Testis (tissue), 2 donors: ENCODE measurements at regions not wholly inside any gene's neighbourhood (a gene's known extent, or its start where the extent isn't known, plus 50 kb on each side); places are given as distances from the start of the nearest gene placed in this dataset.

Source experiments
- DNase-seq: peaks from one replicate; pipeline ENCODE4 v3.0.0-alpha.2; 2019
- H3K27ac ChIP-seq, 2 donors: fragments of 200-600 bp; sonication (generic); one replicate each; pipeline ENCODE4 v1.5.1; 2019
- H3K27me3 ChIP-seq: fragments of 200-600 bp; sonication (generic); one replicate; pipeline ENCODE4 v1.5.1; 2019
- H3K36me3 ChIP-seq: fragments of 200-600 bp; sonication (generic); one replicate; pipeline ENCODE4 v1.5.1; 2017; ENCODE audit warnings: low read depth; ENCODE audit errors: missing control alignments
- H3K4me1 ChIP-seq: fragments of 200-600 bp; sonication (generic); one replicate; pipeline ENCODE4 v1.5.1; 2019
- H3K4me3 ChIP-seq, 2 donors: fragments of 200-600 bp; sonication (generic); one replicate each; pipeline ENCODE4 v1.5.1; 2017 to 2019
- H3K9me3 ChIP-seq: fragments of 200-600 bp; sonication (generic); one replicate; pipeline ENCODE4 v1.5.1; 2017
- POLR2A ChIP-seq: fragments of 450-650 bp; IDR thresholded peaks from one replicate; pipeline ENCODE4 v1.6.1; 2017; ENCODE audit warnings: antibody characterized with exemption, mild to moderate bottlenecking, moderate library complexity
- WGBS, 2 donors: methylation state at CpG; one replicate each; pipeline ENCODE4 v1.1.5; 2018; 5-methylcytosine and 5-hydroxymethylcytosine counted together
- intact Hi-C: fragments of 100-400 bp; cut with DNase I; formaldehyde crosslinking; loops from one replicate; pipeline ENCODE4 v1.15.1; 2023; ENCODE audit warnings: low total_unique reads
- TF ChIP-seq, protein P1 (sequence below), 3 experiments: fragments of 450-650 bp in 2 of 3; fragments of 200-600 bp in 1 of 3; sonication (generic) in 1 of 3; IDR thresholded peaks; one replicate each; pipeline ENCODE4 v1.5.1; 2016 to 2019; ENCODE audit warnings: antibody characterized with exemption in 3 of 3, mild to moderate bottlenecking in 2 of 3, moderate library complexity in 1 of 3

- H3K27ac ChIP-seq, result no peak overlapping the region
- 54 to 84% methylated on average over 6 to 14 of the region's 14 CpGs for WGBS, 2 donors
- H3K27me3 ChIP-seq, result no peaks in the 10 kb centered on the region
- no peak overlapping the region for H3K4me3 ChIP-seq
- no peaks in the 10 kb centered on the region for H3K36me3 ChIP-seq
- intact Hi-C loops, result no loop called here
- TF ChIP-seq POLR2A, result no peak
- TF ChIP-seq, protein P1, sequence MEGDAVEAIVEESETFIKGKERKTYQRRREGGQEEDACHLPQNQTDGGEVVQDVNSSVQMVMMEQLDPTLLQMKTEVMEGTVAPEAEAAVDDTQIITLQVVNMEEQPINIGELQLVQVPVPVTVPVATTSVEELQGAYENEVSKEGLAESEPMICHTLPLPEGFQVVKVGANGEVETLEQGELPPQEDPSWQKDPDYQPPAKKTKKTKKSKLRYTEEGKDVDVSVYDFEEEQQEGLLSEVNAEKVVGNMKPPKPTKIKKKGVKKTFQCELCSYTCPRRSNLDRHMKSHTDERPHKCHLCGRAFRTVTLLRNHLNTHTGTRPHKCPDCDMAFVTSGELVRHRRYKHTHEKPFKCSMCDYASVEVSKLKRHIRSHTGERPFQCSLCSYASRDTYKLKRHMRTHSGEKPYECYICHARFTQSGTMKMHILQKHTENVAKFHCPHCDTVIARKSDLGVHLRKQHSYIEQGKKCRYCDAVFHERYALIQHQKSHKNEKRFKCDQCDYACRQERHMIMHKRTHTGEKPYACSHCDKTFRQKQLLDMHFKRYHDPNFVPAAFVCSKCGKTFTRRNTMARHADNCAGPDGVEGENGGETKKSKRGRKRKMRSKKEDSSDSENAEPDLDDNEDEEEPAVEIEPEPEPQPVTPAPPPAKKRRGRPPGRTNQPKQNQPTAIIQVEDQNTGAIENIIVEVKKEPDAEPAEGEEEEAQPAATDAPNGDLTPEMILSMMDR (IDR thresholded peaks at IDR 0.05), result no peak
- H3K4me1 ChIP-seq, result no peaks in the 10 kb centered on the region
- peak; percentile 24 for DNase-seq
- H3K9me3 ChIP-seq, result no peaks in the 10 kb centered on the region
Measured at GRCh38 chr19:28887920-28888618, 324.9 kb downstream of the UQCRFS1 start.

DNA sequence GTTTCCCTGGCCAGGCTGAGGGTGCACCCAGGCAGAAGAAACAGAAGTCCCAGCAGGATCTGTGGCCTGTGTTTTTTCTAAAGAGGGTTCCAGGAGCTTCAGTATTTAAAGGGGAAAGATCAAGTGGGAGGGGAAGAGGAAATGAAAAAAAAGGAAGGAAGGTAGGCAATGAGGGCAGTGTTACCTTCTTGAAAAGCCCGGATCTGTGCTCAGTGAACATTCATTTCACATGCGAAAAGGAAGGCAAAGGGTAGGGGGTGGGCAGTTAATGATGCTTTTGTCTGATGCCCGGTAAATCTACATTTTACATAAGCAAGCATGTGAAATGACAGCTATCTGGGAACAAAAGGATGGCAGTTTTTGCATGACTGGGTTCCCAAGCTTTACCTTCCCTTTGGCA, 326.2 kb downstream of the UQCRFS1 start:
- no peaks in the 10 kb centered on the region for H3K4me1 ChIP-seq
- no peak overlapping the region for H3K27ac ChIP-seq
- no peaks in the 10 kb centered on the region for H3K36me3 ChIP-seq
- H3K4me3 ChIP-seq, result no peak overlapping the region
- H3K9me3 ChIP-seq, result no peaks in the 10 kb centered on the region
- DNase-seq, result no peak
- no peaks in the 10 kb centered on the region for H3K27me3 ChIP-seq
- no peak for TF ChIP-seq POLR2A
- TF ChIP-seq, protein P1 (IDR thresholded peaks at IDR 0.05), result no peak
- intact Hi-C loops, result no loop called here
- WGBS, 2 donors, result 53 to 56% methylated on average over 3 of the region's 3 CpGs

- intact Hi-C loops, result no loop called here
- Histone ChIP-seq H3K27ac (no peak overlapping the region), H3K9me3 (no peaks in the 10 kb centered on the region), H3K4me1 (no peaks in the 10 kb centered on the region), H3K27me3 (no peaks in the 10 kb centered on the region), H3K4me3 (no peak overlapping the region), H3K36me3 (no peaks in the 10 kb centered on the region)
- DNase-seq, result no peak
- TF ChIP-seq, protein P1 (IDR thresholded peaks at IDR 0.05), result no peak
- no peak for TF ChIP-seq POLR2A
- WGBS, 2 donors, result 25 to 50% methylated on average over 4 of the region's 4 CpGs
Measured at GRCh38 chr19:28885965-28886364, 327.0 kb downstream of the UQCRFS1 start.

DNA sequence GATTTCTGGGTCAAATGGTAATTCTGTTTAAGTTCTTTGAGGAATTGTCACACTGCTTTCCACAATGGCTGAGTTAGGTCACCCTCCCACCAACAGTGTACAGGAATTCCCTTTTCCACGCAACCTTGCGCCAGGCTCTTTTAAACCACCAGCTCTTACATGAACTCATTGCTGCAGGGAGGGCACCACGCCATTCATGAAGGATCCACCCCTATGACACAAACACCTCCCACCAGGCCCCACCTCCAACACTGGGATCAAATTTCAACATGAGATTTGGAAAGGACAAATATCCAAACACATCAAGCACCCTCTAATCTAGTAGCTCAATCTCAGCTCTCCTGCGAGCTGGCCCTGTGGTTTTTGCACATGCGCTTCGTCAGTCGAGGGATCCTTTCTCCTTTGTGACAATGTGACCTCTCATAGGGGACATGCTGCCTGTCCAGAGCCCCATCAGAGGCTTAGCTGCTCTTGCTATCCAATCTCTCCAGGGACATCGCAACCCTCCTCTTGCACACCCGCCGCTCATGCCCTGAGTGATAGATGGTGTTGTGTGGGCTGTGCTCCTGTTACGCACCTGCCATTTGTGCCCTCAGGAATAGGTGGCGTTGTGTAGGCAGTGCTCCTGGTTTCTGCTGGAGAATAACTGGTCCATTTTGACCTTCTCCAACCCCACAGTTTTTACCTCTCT, 328.0 kb downstream of the UQCRFS1 start:
- intact Hi-C loops, result no loop called here
- TF ChIP-seq POLR2A, result no peak
- TF ChIP-seq, protein P1 (IDR thresholded peaks at IDR 0.05), result no peak
- no peaks in the 10 kb centered on the region for H3K27me3 ChIP-seq
- no peak overlapping the region for H3K27ac ChIP-seq
- H3K4me3 ChIP-seq, result no peak overlapping the region
- H3K4me1 ChIP-seq, result peaks cover 3% of the 10 kb centered on the region
- no peaks in the 10 kb centered on the region for H3K9me3 ChIP-seq
- 60 to 65% methylated on average over 12 of the region's 12 CpGs for WGBS, 2 donors
- H3K36me3 ChIP-seq, result no peaks in the 10 kb centered on the region
- no peak for DNase-seq
